ENCODE measurements at regions not wholly inside any gene's neighbourhood (a gene's known extent, or its start where the extent isn't known, plus 50 kb on each side); places are given as distances from the start of the nearest gene placed in this dataset.

DNA sequence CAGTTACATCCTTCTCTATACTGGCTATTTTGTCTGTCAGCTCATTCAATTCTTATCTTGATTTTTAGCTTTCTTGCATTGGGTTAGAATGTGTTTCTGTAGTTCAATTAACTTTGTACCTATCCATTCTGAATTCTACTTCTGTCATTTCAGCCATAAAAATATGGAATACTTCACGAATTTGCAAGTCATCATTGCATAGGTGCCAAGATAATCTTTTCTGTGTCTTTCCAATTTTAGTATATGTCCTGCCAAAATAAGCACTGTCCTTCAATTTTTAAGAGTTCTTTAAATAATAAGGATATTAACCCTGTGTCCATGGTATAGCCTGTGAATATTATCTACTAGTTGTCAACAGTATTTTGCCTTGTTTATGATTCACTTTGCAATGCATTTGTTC, 665.7 kb upstream of the MDGA2 start:
- TF ChIP-seq, protein P1, sequence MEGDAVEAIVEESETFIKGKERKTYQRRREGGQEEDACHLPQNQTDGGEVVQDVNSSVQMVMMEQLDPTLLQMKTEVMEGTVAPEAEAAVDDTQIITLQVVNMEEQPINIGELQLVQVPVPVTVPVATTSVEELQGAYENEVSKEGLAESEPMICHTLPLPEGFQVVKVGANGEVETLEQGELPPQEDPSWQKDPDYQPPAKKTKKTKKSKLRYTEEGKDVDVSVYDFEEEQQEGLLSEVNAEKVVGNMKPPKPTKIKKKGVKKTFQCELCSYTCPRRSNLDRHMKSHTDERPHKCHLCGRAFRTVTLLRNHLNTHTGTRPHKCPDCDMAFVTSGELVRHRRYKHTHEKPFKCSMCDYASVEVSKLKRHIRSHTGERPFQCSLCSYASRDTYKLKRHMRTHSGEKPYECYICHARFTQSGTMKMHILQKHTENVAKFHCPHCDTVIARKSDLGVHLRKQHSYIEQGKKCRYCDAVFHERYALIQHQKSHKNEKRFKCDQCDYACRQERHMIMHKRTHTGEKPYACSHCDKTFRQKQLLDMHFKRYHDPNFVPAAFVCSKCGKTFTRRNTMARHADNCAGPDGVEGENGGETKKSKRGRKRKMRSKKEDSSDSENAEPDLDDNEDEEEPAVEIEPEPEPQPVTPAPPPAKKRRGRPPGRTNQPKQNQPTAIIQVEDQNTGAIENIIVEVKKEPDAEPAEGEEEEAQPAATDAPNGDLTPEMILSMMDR (IDR thresholded peaks at IDR 0.05; ENCODE audit: low read depth, low read length, poor library complexity, severe bottlenecking), result no peak
- no peak for TF ChIP-seq EZH2phosphoT487 (IDR thresholded peaks at IDR 0.05; ENCODE audit: borderline replicate concordance, low read length)
